HG03460 (cell line): ENCODE measurements at regions not wholly inside any gene's neighbourhood (a gene's known extent, or its start where the extent isn't known, plus 50 kb on each side); places are given as distances from the start of the nearest gene placed in this dataset.

Experiments used
- ATAC-seq: cut with Tn5 transposase; IDR thresholded peaks from one replicate; pipeline ENCODE4 v1.9.1; 2021; ENCODE audit not compliant: unreplicated experiment

DNA sequence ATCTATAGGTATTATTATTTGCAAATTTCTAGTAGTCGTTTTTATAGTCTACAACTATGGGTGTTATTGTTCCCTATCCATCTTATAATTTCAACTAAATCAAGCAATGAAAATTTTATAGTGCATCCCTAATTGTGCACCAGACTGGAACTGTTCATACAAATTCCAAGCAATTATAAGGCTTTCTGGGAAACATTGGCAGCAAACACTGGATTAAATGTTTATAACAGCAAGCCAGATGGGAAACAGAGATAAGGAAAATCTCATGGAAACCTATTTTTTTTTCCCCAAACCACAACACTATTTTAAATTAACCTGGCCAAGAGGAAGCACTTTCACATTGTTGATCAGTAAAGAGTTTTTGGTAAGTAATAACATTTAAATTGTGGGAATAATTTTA, 524.3 kb downstream of the RASEF start:
- no peak for ATAC-seq

DNA sequence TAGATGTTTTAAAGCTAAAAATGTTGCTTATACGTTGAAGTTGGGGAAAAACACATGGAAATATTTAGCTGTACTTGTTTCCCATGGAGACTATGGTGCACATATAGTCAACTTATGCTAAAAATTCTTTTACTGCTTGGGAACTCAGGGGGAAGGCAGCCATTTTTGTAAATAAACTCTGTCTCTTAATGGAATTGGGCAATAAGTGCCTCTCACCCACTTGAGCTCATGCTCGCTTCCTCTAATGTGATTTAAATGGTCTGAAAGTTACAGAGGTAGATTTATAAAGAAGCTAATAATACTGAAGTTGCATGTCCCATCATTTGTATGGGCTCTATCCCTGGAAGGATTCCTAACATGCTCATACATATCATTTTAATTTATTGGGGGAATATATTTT, 523.8 kb downstream of the RASEF start:
- no peak for ATAC-seq

DNA sequence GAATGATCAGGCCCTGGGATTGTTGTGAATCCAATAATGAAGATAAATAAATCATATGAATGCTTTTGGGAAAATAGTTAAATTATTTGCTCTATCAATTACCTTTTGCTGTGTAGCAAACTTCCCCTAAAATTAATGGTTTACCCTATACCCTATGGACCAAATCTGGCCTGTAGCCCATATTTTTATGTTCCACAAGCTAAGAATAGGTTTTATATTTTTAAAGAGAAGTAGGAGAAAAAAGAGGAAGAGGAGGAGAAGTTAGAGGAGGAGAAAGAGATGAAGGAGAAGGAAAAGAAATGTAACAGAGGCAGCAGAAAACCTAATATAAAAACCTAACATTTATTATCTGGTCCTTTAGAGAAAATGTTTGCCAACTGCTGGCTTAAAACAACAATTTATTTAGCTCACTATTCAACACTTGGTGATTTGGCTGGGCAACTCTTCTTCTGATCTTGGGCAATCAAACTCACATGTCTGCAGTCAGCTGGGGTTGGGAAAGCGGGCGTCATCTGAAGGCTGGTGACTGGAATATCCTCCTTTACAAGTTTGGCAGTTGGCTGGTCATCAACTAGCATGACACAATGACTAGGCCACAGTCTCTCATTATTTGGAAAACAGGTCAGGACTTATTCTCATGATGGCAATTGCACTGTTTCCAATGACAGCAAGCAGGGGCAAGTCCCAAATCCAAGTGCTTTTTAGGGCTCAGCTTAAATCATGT, 522.9 kb downstream of the RASEF start:
- no peak for ATAC-seq

DNA sequence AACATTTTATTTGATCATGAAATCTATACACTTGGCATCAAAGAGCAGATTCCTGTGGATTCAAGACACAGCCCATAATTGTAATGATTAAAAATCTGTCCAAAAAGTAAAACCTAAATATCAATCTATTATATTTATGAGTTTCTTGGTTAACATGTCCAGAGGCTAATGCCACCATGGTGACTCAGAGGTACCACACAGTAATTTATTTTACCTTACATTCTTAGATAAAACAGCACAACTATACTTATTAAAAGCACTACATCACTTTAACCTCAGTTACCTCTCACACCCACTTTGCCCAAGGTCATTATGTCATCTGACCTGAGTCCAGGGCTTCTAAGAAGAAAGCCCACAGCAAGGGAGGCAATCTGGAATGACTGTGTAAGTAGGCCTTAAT, 519.2 kb downstream of the RASEF start:
- ATAC-seq: no peak

DNA sequence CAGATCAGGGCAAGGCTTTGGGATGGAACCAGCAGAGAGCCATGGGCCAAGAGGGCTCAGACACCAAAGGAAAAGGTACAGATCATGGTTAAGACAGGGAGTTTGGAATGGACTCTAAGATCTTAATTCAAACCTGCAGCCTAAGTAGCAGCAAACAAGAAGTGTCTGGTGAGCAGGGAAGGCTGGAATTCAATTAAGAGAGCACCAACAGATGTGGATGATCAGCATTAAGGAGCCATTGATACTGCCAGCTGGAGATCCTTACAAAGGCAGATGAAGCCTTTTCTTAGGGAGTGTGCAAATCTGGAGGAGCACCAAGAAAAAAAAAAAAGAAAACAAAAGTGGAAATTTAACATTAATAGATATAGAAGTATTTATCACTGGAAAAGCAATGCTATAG, 516.8 kb downstream of the RASEF start:
- ATAC-seq: no peak

DNA sequence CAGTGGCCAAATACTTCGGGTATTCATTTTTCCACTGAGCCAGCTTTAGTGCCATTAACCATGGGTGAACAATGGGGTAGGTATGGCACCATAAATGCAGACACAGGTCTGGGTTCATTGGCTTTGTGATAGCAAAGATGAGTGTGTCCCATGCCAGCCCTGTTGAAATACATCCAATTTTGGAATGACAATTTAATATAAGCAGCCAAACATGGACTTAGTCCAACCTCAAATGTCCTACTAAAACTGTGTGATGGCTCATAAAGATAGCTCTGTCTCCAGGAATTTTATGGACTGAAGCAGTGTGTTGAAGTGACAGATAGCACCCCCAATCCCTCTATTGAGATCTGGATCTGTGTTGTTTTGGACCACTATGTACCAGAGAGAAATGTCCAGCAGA, 514.9 kb downstream of the RASEF start:
- no peak for ATAC-seq

DNA sequence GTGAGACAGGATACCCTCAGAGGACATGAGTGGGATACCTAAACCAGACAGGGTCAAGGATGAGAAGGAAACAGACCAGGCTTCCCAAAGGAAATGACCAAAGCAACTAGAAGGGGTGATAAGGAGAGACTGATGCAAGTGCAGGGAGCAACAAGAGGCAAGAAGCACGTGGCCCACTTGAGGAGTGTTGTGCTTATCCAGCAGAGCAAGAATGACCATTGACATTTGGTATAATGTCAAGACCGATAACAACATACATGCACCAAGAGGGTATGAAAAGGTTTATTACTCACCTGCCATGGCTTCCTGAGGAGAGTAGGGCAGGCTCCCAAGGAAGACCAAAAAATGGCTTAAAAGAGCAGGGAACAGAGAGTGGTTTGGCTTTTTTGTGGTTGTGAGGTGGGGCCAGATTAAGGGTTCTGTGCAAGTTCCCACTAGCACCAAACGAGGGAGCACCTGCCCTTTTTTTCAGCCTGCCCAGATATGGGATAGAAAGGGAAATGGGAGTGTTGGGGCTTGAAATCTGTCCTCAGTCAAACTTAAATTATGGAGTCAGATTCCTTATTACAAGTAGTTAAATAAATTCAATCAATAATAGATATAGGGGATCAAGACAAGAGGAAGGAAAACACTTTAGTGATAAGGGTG, 513.6 kb downstream of the RASEF start:
- ATAC-seq: no peak

DNA sequence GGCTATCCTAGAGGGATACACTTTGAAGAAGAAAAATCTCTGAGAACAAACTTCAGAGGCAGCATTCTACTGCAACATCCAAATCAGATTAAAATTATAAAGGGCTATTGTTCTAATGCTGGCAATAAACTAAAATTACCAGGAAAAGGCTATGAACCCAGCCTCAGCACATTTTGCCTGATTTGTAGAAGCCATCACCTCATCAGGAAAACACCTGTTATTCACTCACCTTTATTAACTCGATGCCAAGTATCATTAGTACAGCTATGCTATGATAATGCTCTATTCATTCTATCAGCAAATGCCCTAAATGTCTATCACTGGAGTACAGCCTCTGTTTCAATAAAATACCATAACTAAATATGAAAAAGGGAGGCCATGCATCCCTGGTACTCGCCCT, 510.2 kb downstream of the RASEF start:
- no peak for ATAC-seq

DNA sequence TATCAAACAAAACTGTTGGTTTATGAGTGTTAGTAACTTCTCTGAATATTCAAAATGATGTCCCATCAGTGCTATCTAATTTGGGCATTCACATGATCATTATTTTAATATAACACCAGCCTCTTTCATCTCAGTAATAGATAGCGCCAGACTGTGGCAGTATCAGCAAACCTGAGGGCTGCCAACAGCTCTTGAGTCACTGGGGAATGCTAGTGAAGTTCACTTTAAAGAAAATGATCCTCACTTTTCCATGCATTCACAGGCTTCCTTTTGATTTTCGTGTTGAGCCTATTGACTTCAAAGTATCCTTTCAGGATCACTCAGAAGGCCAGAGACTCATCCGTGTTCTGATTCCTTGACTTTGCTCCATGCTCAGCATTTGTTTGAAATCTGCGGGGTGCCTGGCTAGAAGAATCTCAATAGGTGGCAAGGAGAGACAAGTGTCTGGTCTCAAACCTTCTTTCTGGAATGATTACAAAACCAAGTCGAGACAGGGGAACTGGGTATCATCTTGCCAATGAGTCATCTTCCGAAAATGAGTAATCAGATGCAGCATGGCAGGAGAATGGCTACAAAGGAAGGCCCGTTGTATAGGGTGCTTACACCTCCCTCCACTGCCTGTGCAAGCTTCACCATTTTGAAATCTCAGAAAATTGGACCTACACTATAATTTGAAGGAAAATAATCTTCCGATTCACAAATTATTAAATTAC, 509.1 kb downstream of the RASEF start:
- ATAC-seq: no peak

DNA sequence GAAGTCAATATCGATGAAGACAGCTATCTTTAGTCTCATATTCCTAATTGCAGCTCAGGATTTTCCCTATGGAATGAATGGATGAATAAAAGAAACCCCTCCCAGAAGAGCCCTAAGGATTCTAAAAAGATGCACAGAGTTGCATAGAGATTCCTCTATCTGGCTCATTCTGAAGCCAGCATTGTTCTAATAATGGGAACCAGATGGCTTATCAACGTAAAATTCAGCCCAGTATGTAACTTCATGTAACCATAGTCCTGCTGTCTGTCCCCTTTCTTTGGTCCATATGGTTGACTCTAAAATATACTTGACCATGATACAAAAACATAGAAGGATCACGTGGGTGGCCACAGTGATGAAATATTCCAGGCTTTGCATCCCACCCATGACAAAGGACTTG, 508.6 kb downstream of the RASEF start:
- ATAC-seq: no peak

DNA sequence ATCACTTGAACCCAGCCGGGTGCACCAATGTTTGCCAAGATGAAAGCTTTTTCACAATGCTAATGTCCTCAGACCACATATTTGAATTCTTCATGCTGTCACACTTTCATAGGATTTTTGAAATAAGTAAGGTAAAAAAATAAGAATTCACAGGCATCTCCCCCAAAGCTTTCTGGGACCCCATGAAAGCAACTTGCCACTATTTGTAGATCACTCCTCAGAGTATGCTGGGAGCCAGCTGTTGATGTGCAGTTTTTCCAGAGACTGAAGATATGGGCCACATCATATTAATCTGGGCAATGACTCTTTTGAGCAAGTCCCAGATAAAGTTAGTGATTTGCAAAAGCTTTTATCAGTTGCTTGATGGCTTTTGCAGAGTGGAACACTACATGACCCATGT, 507.9 kb downstream of the RASEF start:
- no peak for ATAC-seq

DNA sequence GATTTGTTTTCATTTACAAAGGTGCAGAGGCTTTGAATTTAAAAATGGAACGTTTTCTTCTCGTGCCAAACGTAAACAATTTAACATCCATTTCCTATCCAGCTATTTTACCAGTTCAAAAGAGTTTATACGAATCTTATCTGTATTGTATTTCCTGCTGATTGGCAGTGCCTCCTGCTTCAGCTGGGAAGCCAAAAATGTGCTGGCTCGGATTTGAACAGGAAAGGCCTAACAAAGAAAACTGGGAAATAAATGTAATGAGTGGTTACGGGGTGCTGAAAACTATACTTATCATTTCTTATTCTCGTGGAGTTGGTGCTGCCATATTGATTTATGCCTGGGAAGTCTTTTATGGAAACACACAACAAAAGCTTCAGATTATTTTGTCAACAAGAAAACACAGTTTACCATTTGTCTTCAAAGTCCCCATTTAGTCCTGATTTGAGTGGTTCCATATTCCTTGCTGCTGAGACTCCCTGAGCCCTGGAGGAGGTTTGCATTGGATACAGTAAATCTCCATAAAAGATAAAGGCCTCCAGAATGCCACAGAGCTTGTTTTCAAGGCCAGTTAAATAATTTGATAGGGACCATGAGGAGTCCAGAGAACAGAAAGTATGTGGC, 507.4 kb downstream of the RASEF start:
- no peak for ATAC-seq

DNA sequence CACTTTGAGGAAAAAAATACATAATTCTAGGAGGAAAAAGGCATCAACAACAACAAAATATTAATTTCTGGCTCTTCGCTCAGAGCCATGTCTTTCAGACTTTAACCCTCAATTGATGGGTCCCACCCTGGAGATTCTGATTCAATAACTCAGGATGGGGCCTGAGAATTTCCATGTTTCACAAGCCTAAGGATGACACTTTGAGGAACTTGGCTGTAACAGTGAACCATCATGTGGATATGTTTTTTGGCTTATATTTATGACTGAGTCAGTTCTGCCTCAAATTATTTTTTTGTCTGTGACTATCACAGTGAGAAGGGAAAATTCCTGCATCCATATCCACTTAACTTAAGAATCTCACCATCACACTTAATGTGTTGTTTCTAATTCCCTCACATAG, 504.6 kb downstream of the RASEF start:
- ATAC-seq: no peak

DNA sequence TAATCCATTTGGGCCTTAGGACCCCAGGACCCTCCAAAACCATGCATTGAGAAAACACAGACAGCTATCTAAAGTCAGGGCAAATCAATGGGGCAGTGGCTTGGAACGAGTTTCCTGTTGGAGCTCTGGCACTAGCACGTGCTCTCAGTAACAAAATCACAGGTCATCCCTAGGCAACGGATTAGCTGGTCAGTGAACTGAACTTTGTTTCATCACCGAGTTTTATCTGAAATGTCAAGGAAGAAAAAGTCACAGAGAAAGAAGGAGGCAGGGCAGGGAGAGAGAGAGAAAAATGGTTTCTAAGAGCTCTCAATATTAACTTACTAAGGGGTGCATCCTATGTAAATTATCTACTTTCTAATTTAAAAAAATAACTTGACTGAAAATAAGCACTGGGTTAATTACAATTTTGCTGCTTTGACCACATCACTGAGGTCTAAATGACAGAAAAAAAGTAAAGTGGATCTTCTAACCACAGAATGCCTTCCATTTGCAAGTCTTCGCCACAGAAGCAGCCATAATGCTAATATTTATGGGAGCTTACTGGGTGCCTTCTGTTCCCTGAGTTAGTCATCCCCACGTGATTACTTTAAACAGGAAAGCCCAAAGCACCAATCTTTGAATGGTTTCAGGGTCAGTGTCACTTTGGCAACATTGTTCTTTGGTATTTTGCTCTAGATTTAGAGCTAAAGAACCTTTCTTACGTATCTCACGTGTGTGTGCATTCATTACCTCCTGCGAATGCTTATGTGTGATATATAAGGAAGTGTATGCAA, 503.9 kb downstream of the RASEF start:
- ATAC-seq: no peak

DNA sequence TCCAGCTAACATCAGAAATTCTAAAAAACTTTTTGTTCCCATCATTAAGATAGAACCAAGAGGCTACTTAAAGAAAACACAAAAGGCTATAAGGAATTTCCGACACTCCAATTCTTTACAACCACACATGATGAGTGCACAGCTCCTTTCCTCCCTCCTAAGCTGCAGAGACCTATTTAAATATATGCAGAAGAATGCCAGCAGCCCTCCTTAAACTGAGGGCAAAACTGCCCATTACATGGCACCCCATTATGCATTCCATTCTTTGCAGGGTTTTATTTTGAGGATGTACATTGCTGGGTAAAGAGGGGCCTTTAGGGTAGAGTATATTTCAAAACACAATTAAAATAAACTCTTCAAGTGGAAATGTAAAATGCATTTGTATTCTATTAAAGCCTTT, 502.9 kb downstream of the RASEF start:
- ATAC-seq: no peak

DNA sequence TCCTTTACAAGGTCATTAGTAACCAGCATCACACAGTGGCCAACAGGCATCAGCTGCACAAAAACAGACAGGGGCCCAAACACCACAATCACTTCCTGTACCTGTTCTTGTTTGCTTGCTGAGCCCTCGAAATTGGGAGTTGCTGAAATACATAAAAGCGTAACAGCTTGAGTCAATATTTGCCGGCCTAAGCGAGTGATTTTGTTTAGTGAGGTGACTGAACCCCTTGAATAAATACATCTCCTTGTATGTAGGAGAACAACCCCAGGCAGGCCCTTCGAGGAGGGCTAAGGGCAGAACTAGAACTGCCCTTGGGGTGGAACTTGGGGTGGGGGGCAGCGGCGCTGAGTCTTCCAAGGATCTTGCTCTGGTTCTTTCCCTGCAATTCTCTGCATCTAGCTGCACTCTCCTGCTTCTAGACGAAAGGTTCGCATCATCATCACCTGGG, 502.5 kb downstream of the RASEF start:
- ATAC-seq: no peak

DNA sequence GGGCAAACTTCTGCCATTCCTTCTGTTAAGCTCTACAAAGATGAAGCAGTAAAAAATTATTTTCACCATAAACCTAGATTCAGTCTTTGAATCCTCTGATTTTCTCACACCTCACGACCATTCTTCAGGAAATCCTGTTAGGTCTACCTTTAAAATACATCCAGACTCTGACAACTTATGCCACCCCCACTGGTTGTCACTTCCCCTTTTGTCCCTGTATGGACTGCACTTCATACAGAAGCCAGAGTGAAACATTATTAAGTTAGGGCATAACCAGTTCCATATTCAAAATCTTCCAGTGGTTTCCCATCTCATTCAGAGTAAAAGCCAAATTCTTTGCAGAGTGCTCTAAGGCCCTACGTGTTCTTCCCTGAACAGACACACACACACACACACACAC, 499.8 kb downstream of the RASEF start:
- no peak for ATAC-seq

DNA sequence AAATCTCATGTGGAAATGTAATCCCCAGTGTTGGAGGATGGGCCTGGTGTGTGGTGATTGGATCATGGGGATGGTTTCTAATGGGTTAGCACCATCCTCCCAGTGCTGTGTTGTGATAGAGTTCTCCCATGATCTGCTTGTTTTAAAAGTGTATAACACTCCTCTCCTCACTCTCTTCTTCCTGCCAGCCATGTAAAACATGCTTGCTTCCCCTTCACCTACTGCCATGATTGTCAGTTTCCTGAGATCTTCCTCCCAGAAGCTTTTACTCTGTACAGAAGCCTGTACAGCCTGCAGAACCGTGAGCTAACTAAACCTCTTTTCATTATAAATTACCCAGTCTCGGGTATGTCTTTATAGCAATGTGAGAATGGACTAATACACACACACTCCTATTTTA, 499.1 kb downstream of the RASEF start:
- ATAC-seq: no peak

DNA sequence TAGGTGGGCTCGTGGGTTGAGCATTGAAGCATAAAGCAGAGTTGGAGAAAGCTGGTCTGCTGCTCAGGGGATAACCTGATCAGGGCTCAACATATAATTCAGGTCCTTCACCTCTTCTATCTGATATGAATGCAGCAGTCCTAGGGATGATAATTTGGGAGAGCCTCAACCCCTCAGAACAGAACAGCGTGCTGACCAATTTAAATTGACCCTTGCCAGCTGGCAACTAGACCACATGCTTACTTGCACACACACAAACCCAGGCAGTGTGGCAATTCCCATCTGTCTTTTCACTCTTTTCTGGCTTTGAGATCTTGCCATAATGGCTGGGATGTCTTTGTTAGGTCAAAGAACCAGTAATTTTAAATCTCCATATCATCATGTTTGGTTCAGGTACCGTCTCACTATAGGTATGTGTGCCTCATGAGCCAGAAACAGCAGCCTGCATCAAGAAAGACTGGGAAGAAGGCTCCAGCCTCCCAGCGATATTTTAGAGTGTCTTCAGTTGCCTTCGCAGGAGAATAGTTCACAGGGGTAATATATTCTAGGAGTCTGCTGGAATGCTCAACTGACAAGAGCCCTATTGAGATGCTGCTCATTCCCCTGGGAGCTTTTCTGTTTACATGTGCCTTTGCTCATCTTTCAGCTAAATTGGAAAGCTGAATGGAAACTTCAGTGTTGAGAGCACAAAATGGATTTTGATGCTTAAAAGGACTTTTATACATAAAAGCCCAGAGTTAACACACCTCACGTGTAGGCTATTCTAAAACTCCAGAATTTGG, 497.6 kb downstream of the RASEF start:
- ATAC-seq: no peak

DNA sequence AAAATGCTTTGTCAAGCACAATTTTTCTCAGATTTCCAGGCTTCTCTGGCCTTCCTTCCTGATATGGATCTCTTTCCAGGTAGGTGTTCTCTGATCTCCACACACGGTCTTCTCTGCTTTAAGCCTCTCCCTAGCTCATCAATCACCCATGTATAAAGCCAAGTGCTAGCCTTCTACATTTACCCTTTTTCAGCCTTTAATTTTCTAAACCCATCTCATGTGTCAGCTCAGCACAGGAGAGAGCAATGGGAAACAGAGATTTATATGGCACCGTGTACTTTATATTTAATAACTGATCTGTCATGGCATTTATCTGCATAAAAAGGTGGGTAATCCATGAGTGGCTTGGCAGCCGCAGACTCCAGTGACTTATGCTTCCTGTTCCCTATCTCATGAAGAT, 495.0 kb downstream of the RASEF start:
- no peak for ATAC-seq
